Stimulated activated CD4-positive, alpha-beta T cell treated with anti-CD3 and anti-CD28 coated beads, Interleukin-4, amount 100 ng/mL, for 4 hours (primary cell): ENCODE measurements at regions not wholly inside any gene's neighbourhood (a gene's known extent, or its start where the extent isn't known, plus 50 kb on each side); places are given as distances from the start of the nearest gene placed in this dataset.

Source experiments
- DNase-seq, 2 experiments: peaks; one replicate each; pipeline ENCODE4 v3.0.0-alpha.2; 2020

DNA sequence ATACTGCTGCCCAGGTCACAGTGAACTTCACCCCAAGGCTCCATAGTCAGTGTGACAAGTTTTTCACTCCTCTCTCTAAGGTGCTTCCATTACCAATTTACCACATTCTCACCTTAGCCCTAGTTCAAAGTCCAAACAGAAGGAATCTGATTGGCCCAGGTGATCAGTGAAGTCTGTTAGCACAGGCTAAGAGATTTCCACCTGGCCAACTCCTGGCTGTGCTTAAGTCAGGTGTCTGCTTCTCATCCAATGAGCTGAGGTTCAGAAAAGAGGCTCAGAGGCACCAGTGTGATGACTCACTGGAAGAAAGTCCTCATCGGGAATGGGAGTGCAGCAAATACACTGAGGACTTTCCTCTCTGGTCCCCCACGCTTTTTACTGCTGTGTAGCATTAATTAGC is 164.4 kb upstream of the MGAT5 start:
- peak in 1 of 2 experiments; percentile 17 for DNase-seq

DNA sequence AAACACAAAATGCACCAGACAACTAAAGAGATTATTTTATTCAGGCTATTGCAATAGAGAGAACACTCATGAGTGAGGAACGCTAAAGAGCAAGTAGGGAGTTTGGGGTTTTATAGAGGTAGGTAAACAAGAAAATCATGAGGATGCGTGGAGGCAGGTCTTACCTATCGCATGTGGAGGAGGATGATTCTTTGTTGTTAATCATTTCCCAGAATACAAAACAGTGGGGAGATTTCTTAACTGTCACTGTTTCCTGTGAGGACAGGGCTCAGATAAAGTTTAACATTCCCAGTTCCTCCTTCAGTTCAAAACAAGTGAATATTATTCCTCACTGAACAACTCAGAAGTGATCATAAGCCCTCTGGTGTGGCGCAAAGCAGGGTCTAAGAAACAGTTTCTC is 156.1 kb upstream of the MGAT5 start:
- DNase-seq: no peak

DNA sequence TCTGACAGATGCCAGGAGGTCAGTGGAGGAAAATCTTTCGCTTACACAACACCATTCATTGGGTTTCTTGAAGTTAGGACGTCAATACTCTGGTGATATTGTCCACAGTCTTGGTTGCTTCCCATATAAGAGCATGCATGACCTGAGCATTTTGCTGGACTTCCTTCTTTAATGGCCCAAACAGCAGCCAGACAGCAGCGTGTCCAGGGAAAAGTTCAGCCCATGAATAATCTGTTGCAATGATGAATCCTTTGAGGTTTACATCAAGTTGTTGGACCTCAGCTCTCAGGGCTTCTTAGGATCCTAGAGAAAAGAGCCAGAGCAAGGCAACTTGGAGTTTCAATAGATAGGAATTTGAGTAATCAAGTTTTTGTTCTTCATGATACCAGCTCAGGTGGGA is 155.6 kb upstream of the MGAT5 start:
- no peak for DNase-seq

DNA sequence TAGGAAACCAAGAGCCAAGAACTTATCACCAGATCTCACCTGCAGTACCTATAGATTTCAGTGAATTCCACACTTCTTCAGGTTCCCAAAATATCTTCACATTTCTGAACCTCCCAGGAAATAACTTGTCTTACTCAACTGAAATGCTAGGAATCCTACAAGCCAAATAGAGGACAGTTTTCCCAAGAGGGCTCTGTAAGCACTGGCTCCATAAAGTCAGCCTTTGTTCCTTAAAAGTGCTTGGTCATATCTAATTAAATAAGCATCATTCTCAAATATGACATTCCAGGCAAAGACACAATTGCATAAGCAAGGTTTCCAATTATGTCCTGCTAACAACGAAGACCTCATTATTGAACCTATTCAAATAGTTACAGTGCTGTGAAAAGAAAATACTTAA is 154.6 kb upstream of the MGAT5 start:
- DNase-seq: no peak

DNA sequence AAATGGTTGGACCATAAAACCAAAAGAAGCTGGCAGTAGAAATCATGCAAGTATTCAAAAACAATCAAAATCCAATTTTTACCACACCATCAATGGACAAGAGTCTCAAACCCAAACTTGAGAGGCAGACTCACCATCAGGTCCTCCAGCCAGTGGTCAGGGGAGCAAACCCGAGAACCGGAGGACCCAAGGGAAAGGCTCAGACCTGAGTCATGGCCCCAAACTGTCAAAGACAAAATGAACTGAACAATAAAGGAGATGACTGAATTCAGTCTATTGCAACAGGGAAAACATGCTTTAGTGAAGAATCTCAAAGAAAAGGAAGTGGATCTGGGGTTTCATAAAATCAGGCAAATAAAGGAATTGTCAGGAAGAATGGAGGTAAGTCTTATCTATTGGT is 150.7 kb upstream of the MGAT5 start:
- no peak for DNase-seq

DNA sequence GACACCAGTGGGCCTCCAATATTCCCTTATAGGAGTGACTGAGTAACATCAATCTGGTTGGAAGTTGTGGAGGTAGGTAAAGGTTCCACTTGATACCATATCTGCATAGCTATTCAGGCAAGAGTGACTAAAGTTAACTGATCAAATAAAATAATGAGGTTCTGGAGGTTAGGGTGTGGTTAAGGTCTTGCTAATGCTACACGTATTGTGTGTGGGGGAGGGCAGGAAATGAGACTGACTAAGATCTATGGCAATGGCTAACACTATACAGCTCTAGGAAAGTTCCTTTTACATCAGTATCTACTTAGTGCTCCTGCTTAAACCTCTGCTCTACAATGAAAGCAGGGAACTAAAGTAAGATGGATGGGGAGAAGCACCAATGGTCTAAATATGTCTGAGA is 149.1 kb upstream of the MGAT5 start:
- DNase-seq: peak in 1 of 2 experiments; percentile 34

DNA sequence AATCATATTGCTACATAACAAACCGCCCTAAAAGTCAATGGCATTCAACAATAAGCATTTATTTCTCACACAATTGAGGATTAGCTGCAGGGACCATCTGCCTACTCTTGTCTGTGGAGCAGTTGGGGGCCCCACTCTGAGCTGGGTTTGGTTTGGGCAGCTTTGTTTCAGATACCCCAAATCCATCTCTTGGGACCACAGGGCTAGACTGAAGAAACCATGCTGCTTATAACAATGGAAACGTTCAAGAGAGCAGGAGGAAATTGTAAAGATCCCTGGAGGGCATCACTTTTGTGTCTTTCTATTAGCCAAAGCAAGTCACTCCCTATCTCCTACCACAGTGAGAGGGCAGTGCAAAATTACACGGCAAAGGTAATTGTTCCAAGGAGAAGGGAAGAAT is 146.5 kb upstream of the MGAT5 start:
- DNase-seq: no peak

DNA sequence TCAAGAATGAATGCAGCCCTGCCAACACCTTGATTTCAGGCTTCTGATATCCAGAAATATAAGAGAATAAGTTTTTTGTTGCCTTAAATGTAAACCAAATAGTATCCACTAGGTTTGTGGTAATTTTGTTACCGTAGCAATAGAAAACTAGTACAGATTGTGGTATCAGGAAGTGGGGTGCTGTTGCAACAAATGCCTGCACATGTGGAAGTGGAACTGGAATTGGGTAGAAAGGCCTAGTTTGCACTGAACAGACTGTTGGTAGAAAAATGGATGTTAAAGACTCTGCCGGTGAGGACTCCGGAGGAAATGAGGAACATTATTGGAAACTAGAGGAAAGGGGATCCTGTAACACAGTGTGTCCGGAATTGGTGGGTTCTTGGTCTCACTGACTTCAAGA is 145.8 kb upstream of the MGAT5 start:
- DNase-seq: no peak

DNA sequence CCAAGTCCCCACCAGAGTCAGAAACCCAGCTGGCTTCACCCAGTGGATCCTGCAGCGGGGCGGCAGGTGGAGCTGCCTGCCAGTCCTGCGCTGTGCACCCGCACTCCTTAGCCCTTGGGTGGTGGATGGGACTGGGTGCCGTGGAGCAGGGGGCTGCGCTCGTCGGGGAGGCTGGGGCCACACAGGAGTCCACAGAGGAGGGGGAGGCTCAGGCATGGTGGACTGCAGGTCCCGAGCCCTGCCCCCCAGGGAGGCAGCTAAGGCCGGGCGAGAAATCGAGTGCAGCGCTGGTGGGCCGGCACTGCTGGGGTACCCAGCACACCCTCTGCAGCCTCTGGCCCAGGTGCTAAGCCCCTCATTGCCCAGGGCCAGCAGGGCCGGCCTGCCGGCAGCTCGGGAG is 144.6 kb upstream of the MGAT5 start:
- no peak for DNase-seq

DNA sequence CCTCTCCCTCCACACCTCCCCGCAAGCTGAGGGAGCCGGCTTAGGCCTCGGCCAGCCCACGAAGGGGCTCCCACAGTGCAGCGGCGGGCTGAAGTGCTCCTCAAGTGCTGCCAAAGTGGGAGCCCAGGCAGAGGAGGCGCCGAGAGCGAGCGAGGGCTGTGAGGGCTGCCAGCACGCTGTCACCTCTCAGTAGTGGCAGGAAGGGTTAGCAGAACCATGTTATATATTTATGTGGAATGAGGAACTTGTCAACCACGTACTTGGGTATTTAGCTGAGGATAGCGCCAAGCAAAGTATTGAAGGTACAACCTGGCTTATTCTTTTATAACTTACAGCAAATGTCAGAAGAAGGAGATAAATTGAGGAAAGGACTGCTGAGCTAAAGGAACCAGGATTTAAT is 144.1 kb upstream of the MGAT5 start:
- no peak for DNase-seq

DNA sequence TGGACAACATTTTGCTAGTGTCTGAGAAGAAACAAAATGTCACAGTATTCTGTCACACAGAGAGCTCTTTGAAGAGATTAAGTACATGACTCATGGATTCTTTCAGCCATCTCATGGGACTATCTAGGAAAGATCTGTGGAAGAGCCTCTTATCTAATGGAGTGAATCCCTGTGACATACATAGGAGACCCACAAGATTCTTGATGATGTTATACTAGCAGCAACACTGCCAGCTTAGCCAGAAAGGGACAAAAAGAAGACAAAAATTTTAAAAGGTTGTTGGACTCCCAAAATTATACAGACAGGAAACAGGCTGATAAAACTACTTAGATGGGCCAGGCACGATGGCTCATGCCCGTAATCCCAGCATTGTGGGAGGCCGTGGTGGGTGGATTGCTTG is 143.3 kb upstream of the MGAT5 start:
- DNase-seq: no peak

DNA sequence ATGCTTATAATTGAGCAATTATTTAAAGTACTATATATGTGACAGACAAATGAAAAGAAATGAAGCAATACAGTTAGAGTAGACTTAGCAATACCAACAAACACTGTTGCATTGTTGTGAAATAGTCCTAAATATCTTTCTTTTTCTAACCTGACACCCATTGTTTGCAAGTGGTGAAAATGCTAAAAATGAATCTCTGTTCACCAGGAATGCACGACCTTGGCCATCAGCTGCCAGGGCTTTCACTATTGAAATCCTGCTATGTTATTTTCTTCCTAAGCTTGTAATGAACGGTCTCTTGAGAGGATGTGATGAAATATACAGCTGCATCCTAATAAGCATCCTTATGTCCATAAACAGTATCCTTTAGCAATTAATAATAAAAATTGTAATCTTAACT is 136.2 kb upstream of the MGAT5 start:
- no peak for DNase-seq

DNA sequence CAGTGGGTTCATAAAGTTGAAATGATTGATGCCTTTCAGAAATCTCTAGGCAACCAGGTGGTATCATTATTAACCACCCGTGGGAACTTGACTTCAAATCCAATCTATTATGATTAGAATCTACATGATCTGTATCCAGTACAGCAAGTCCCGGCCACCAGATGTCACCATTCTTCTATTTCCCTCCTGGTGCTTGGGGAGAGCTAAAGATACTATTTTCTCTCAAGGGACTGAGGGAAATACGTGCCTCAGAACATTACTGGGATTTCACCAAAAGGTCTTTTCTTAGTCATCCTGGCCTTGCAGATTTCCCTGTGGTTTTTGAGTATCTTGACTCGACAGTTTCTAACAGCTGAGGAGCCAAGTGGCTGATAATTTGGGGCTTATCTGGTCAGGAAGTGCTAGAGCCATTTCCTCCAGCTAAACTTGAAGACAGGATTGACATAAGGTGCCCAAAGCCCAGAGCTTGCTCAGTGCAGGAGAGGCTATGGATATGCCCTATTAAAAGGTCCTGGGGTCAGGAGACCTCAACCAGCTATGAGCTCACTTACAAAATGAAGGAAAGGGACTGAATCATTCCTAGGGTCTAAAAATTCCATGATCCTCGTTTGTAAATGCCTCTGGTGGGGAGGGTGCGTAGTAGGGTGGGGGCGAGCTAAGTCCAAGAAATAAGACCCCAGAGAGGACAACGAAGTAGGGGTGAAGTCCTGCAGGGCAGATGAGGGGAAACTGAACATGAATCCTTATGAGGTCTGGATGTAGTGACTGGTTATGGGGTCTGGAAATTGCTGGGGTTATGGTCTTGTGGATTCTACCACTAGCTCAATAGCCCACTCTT is 135.4 kb upstream of the MGAT5 start:
- DNase-seq: peak; percentile 72 to 85

DNA sequence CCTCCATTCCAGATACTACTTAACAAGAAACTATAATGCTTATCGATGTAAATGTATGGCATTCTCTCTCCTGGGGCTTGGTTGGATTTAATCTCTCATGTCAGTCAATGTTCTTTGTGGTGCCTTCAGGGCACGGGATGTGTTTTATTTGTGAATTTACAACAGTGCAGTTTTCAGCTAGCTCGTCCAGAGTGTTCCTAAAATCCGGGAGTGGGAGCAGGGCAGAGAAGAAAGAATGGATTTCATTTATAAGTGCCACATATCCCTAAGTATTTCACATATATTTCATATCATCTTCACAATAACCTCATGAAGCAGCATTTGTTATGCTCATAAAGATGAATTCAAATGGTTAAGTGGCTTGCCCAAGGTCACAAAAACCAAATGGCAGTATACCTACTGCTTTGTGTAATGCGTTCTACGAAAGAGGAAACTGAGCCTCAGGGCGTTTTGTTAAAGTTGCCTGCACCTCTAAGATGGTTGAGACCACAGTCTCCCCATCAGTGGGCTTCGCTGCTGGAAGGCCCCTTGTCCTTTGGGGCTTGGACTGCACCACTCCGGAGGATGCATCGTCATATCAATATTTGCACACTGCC is 134.7 kb upstream of the MGAT5 start:
- no peak for DNase-seq

DNA sequence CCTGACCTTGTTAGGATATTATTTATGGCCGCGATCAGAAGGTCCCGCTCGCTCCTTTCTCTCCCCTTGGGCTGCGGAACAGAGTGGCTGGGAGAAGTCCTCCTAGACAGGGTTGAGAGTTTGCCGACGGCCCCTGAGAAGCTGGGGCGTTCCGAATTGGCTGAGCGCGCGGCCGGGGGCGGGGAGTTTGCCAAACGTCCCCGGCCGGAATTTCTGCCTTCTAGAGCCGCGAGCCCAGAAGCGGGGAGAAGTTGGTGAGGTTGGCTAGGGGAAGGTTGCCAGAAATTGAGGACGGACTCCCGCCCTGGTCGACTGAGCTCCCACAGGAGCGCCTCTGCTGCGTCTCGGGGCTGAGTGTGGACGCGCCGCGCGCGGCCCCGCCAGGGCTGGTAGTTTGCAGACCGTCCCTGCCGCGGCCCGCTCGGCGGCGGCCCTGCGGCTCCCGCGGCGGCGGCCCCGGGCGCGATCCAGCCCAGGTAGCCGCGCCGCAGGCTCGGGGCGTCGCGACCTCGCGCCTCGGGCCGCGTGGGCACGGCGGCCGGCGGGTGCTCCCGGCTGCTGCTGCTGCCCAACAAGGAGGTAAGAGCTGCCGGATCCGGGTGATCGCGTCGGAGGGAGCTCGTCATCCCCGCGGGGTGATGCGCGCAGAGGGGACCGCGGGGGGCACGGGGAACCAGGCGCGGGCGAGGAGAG is 134.0 kb upstream of the MGAT5 start:
- DNase-seq: peak; percentile 80 to 81

DNA sequence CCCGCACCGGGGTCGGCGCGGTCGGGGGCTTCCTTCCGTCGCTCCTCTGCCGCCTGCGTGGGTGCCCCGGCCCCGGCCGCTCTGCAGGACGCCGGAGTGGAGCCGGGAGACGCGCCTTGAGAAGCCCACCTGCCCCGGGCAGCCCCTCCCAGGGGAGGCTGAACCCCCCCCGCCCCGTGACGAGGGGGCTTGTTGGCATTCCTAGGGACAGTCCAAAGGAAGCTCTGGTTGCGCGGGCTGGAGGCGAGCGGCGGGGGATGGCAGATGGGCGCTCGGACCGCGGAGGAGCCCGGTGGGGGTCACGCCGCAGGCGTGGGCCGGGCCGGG is 133.5 kb upstream of the MGAT5 start:
- no peak for DNase-seq

DNA sequence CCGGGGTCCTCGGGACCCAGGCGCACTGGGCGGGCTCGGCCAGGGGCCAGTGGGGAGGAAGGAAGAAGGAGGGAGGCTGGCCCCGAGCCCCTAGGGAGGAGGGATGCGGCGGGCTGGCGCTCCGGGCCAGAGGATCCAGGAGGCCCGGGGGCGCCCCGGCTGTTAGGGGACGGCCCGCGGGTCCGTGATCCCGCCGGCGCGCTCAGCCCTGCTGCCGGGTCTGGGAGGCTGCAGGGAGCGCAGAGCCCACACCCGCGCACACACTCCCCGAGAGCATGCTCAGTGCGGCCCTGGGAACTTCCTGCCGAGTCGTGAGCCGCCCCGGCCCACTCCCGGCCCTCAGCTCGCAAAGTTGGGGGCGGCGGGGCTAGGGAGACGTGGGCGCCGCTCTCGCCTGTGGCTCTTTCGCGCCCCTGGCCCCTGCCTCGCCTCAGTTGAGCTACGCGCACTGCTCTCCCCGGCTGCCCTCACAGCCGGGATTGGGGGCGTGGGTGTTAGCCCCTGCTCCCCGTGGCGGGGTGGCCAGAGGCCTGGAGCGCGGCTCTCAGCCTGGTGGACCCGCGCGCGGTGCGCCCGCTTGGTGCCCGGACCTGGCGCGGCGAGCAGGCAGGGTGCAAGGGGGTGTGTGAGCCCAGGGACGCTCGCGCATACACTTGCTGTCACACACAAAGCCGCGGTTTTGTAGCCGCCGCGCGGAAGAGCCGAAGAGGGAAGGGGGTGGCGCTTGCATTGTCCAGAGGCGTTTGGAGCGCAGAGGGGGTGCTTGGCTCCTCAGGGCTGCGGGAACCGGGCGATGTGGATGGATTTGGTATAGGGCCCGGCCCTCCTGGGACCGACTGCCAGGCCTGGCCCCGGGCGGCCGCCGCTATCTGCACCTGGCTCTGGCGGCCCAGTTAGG is 132.9 kb upstream of the MGAT5 start:
- peak; percentile 67 to 75 for DNase-seq

DNA sequence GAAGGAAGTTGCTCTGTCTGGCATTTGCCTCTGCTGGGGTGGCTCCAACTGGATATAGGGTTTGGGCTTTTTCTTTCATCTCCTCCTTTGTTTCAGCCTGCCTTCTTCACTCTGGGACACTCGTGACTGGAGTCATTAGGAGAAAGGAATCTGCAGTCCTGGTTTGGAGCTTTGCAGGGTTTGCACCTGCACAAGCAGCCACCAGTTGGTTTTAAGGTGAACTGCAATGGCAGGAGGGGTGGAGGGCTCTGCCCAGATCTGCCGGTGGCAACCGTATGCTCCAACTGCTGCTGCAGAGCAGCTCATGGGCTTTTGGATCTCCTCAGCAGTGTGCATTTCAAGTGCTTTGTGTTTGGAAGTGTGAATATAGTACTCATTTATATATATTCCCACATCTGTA is 131.3 kb upstream of the MGAT5 start:
- no peak for DNase-seq

DNA sequence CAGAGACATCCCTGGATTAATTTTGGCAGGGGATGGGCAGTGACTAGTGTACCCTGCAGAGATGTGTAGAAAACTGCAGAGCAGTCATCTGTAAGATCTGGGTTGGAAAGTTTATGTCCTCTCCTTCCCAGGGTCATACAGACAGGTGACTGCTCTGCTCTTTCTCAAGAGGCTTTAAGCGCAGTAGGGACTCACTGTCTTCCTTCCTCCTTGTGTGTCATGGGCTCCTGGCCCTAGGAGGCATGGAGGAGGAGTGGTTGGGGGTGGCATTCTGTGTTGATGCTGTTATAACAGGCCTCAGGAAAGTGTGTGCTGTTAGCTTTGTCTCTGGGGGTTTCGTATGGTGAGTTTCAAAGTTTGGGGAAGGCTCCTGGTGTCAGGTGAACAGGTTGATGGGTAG is 130.5 kb upstream of the MGAT5 start:
- no peak for DNase-seq

DNA sequence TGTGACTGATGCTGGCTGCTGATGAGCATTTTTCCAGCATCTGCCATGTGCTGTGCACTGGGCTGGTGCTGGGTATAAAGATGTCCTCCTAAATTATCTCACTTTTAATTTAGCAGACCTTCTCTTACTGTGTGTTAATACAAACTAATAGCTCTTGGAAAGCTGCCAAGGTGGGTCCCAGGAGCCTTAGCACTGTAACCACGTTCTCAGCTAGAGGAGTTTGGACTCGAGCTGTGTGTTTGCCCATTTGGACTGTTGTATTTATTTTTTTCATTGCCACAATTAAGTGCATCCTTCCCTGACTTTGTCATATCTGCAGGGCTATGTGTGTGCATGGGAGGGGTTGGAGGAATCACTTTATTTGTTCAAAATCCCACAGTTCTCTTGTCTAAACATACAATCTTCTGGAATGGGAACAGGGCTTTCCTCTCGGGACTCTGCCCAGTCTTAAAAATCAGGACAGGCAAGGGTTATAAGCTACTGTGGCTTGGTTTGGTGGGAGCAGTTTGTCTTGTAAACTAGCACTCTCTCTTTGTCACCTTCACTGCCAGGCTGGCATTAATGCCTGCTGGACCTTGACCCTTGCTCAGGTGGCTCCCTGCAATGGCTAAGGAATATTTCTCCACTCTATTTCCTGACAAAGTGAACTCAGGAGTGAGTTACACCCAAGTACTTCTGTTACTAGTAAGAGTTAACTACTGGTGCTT is 129.7 kb upstream of the MGAT5 start:
- no peak for DNase-seq

DNA sequence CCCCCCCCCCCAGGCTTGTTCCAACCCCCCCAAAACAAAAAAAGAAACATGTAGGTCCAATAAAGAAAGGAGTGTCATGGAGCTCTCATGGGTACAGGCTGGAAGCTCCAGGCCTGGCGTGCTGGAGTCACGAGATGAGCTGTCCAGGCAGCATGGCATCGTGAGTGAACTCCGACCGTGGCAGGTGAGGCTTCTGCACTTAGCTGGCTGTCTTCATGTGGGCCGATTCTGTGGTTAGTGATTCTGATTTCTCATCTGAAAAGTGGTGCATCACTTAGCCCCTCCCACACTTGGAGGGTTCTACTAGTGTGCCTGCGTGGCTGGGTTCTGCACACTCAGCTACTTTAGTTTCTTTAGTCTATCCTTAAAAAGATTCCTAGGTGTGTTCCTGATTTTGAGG is 126.4 kb upstream of the MGAT5 start:
- peak; percentile 47 to 78 for DNase-seq

DNA sequence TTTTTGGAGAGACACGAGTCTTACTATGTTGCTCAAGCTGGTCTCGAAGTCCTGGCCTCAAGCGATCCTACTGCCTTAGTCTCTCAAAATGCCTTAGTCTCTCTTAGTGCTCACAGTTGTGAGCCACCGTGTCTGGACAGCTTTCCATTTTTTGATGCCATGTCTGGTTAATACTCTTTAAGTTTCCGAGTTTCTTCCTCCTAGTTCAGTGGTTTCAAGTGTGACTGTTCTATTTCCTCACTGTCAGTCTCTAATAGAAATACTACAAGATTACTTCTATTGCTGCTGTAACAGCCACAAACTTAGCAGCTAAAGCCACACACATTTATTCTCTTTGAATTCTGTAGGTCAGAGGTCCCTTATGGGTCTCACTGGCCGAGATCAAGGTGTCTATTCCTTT is 125.1 kb upstream of the MGAT5 start:
- DNase-seq: no peak
